ENCODE measurements at regions not wholly inside any gene's neighbourhood (a gene's known extent, or its start where the extent isn't known, plus 50 kb on each side); places are given as distances from the start of the nearest gene placed in this dataset.

- DNase-seq (ENCODE audit: low spot score, unreplicated experiment): no peak
- no peak for TF ChIP-seq CTCF (IDR thresholded peaks at IDR 0.05; ENCODE audit: unreplicated experiment)
- Mint-ChIP-seq H3K27me3 (no peaks in the 10 kb centered on the region), H3K4me3 (ENCODE audit: low read depth) (no peak overlapping the region), H3K9me3 (ENCODE audit: low read depth) (peaks cover 3% of the 10 kb centered on the region), H3K4me1 (ENCODE audit: low read depth) (peaks cover 11% of the 10 kb centered on the region), H3K27ac (no peak overlapping the region), H3K36me3 (ENCODE audit: insufficient read depth) (no peaks in the 10 kb centered on the region)
Observed at GRCh38 chr5:124372457-124372856, 374.0 kb downstream of the ZNF608 start.

GRCh38 chr5:124371111-124371706 lies 375.2 kb downstream of the ZNF608 start:
- Mint-ChIP-seq H3K4me3 (ENCODE audit: low read depth) (no peak overlapping the region), H3K9me3 (ENCODE audit: low read depth) (peaks cover 3% of the 10 kb centered on the region), H3K27me3 (no peaks in the 10 kb centered on the region), H3K4me1 (ENCODE audit: low read depth) (peaks cover 1% of the 10 kb centered on the region), H3K27ac (no peak overlapping the region), H3K36me3 (ENCODE audit: insufficient read depth) (no peaks in the 10 kb centered on the region)
- no peak for TF ChIP-seq CTCF (IDR thresholded peaks at IDR 0.05; ENCODE audit: unreplicated experiment)
- no peak for DNase-seq (ENCODE audit: low spot score, unreplicated experiment)

GRCh38 chr5:124370601-124371000 lies 375.8 kb downstream of the ZNF608 start:
- DNase-seq (ENCODE audit: low spot score, unreplicated experiment): no peak
- peaks cover 3% of the 10 kb centered on the region for H3K9me3 Mint-ChIP-seq (ENCODE audit: low read depth)
- H3K27me3 Mint-ChIP-seq: no peaks in the 10 kb centered on the region
- H3K36me3 Mint-ChIP-seq (ENCODE audit: insufficient read depth): no peaks in the 10 kb centered on the region
- no peak overlapping the region for H3K4me3 Mint-ChIP-seq (ENCODE audit: low read depth)
- TF ChIP-seq CTCF (IDR thresholded peaks at IDR 0.05; ENCODE audit: unreplicated experiment): no peak
- no peak overlapping the region for H3K27ac Mint-ChIP-seq
- H3K4me1 Mint-ChIP-seq (ENCODE audit: low read depth): no peaks in the 10 kb centered on the region

- peaks cover 10% of the 10 kb centered on the region for H3K9me3 Mint-ChIP-seq (ENCODE audit: low read depth)
- H3K27me3 Mint-ChIP-seq: no peaks in the 10 kb centered on the region
- no peak overlapping the region for H3K4me3 Mint-ChIP-seq (ENCODE audit: low read depth)
- no peaks in the 10 kb centered on the region for H3K36me3 Mint-ChIP-seq (ENCODE audit: insufficient read depth)
- no peak for DNase-seq (ENCODE audit: low spot score, unreplicated experiment)
- H3K27ac Mint-ChIP-seq: peak overlapping the region; percentile 37
- H3K4me1 Mint-ChIP-seq (ENCODE audit: low read depth): no peaks in the 10 kb centered on the region
- TF ChIP-seq CTCF (IDR thresholded peaks at IDR 0.05; ENCODE audit: unreplicated experiment): no peak
Observed at GRCh38 chr5:124365361-124365801, 381.1 kb downstream of the ZNF608 start.

- H3K4me1 Mint-ChIP-seq (ENCODE audit: low read depth): no peaks in the 10 kb centered on the region
- H3K4me3 Mint-ChIP-seq (ENCODE audit: low read depth): no peak overlapping the region
- TF ChIP-seq CTCF (IDR thresholded peaks at IDR 0.05; ENCODE audit: unreplicated experiment): no peak
- DNase-seq (ENCODE audit: low spot score, unreplicated experiment): no peak
- no peaks in the 10 kb centered on the region for H3K27me3 Mint-ChIP-seq
- no peak overlapping the region for H3K27ac Mint-ChIP-seq
- peaks cover 14% of the 10 kb centered on the region for H3K9me3 Mint-ChIP-seq (ENCODE audit: low read depth)
- peaks cover 4% of the 10 kb centered on the region for H3K36me3 Mint-ChIP-seq (ENCODE audit: insufficient read depth)
Observed at GRCh38 chr5:124355928-124356327, 390.5 kb downstream of the ZNF608 start.
